Erythroblast (primary cell): ENCODE measurements at regions not wholly inside any gene's neighbourhood (a gene's known extent, or its start where the extent isn't known, plus 50 kb on each side); places are given as distances from the start of the nearest gene placed in this dataset.

Experiments
- GATA1 ChIP-seq: IDR thresholded peaks from 2 replicates; pipeline ENCODE4 v1.6.1; 2011; ENCODE audit warnings: low read depth, mild to moderate bottlenecking, control low read depth, low read length, moderate library complexity
- POLR2A ChIP-seq: IDR thresholded peaks from 2 replicates; pipeline ENCODE4 v1.6.1; 2011; ENCODE audit warnings: mild to moderate bottlenecking, low read length

GRCh38 chr1:175863299-175864050 lies 120.1 kb upstream of the TNR start:
- TF ChIP-seq POLR2A, result no peak
- no peak for TF ChIP-seq GATA1
